Smooth muscle cell (in vitro differentiated cells): ENCODE measurements at regions not wholly inside any gene's neighbourhood (a gene's known extent, or its start where the extent isn't known, plus 50 kb on each side); places are given as distances from the start of the nearest gene placed in this dataset.

Experiments used
- DNase-seq: peaks from one replicate; lab custom pipeline; 2025; ENCODE audit not compliant: unreplicated experiment; lab: John Stamatoyannopoulos, UW
- H2AFZ ChIP-seq: fragments of 200-600 bp; sonication (generic); 2 replicates; pipeline ENCODE4 v1.6.0; 2016; ENCODE audit warnings: antibody characterized with exemption, low read depth, mild to moderate bottlenecking
- H3F3A ChIP-seq: fragments of 200-600 bp; sonication (generic); 2 replicates; pipeline ENCODE4 v1.6.0; 2017; ENCODE audit warnings: antibody characterized with exemption, low read depth
- H3K27ac ChIP-seq: fragments of 200-600 bp; sonication (generic); 2 replicates; pipeline ENCODE4 v1.5.1; 2016; ENCODE audit warnings: low read depth, mild to moderate bottlenecking
- H3K27me3 ChIP-seq: fragments of 200-600 bp; sonication (generic); 2 replicates; pipeline ENCODE4 v1.6.1; 2016; ENCODE audit warnings: low read depth, mild to moderate bottlenecking
- H3K36me3 ChIP-seq: fragments of 200-600 bp; sonication (generic); 2 replicates; pipeline ENCODE4 v1.5.1; 2016; ENCODE audit warnings: low read depth
- H3K4me1 ChIP-seq: fragments of 200-600 bp; sonication (generic); 2 replicates; pipeline ENCODE4 v1.5.1; 2016; ENCODE audit warnings: low read depth
- H3K4me2 ChIP-seq: fragments of 200-600 bp; sonication (generic); 2 replicates; pipeline ENCODE4 v1.6.0; 2016; ENCODE audit warnings: mild to moderate bottlenecking
- H3K4me3 ChIP-seq: fragments of 200-600 bp; sonication (generic); 2 replicates; pipeline ENCODE4 v1.5.1; 2016; ENCODE audit warnings: mild to moderate bottlenecking
- H3K79me2 ChIP-seq: fragments of 200-600 bp; sonication (generic); 2 replicates; pipeline ENCODE4 v1.6.0; 2016; ENCODE audit warnings: low read depth, mild to moderate bottlenecking
- H3K9ac ChIP-seq: fragments of 200-600 bp; sonication (generic); 2 replicates; pipeline ENCODE4 v1.6.0; 2016; ENCODE audit warnings: low read depth
- H3K9me3 ChIP-seq: fragments of 200-600 bp; sonication (generic); replicated peaks from 2 replicates; pipeline ENCODE4 v1.5.1; 2016; ENCODE audit warnings: low read depth
- H4K20me1 ChIP-seq: fragments of 200-600 bp; sonication (generic); 2 replicates; pipeline ENCODE4 v1.6.0; 2016; ENCODE audit warnings: low read depth
- WGBS: methylation state at CpG from one replicate; pipeline ENCODE4 v1.1.7; 2016; ENCODE audit warnings: low lambda C conversion rate; 5-methylcytosine and 5-hydroxymethylcytosine counted together
- TF ChIP-seq, protein P1 (sequence below): fragments of 200-600 bp; sonication (generic); IDR thresholded peaks from 2 replicates; pipeline ENCODE4 v1.5.1; 2017; ENCODE audit warnings: borderline replicate concordance, mild to moderate bottlenecking, antibody characterized with exemption; ENCODE audit not compliant: insufficient read depth, poor library complexity, severe bottlenecking

DNA sequence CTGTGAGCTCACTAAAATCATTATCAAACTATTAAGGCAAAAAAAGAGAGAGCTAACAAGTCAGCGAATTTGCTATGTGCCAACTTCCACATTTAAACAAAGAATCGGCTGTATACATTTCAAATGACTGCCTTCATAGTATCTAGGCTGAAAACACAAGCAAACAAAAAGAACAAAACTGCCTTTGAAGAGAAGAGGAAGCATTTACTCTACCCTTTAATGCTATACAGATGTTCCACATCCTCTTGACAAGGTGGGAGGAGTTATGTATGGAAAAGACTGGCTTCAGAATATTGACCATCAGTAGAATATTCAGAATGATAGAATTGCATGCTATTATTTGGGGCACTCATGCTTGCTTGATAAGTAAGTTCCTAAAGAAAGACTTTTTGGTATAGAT, 741.7 kb downstream of the PLCL1 start:
- H3K4me1 ChIP-seq: no peaks in the 10 kb centered on the region
- no peak for DNase-seq
- H3K4me3 ChIP-seq: no peak overlapping the region
- no peaks in the 10 kb centered on the region for H4K20me1 ChIP-seq
- no peak overlapping the region for H3K4me2 ChIP-seq
- H3K9ac ChIP-seq: no peak overlapping the region
- H2AFZ ChIP-seq: no peak overlapping the region
- H3K9me3 ChIP-seq: no peaks in the 10 kb centered on the region
- no peaks in the 10 kb centered on the region for H3K79me2 ChIP-seq
- no peak overlapping the region for H3K27ac ChIP-seq
- H3K36me3 ChIP-seq: no peaks in the 10 kb centered on the region
- H3K27me3 ChIP-seq: no peaks in the 10 kb centered on the region
- H3F3A ChIP-seq: no peaks in the 10 kb centered on the region
- WGBS: 57% methylated on average over 2 of the region's 2 CpGs
- TF ChIP-seq, protein P1, sequence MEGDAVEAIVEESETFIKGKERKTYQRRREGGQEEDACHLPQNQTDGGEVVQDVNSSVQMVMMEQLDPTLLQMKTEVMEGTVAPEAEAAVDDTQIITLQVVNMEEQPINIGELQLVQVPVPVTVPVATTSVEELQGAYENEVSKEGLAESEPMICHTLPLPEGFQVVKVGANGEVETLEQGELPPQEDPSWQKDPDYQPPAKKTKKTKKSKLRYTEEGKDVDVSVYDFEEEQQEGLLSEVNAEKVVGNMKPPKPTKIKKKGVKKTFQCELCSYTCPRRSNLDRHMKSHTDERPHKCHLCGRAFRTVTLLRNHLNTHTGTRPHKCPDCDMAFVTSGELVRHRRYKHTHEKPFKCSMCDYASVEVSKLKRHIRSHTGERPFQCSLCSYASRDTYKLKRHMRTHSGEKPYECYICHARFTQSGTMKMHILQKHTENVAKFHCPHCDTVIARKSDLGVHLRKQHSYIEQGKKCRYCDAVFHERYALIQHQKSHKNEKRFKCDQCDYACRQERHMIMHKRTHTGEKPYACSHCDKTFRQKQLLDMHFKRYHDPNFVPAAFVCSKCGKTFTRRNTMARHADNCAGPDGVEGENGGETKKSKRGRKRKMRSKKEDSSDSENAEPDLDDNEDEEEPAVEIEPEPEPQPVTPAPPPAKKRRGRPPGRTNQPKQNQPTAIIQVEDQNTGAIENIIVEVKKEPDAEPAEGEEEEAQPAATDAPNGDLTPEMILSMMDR: no peak

DNA sequence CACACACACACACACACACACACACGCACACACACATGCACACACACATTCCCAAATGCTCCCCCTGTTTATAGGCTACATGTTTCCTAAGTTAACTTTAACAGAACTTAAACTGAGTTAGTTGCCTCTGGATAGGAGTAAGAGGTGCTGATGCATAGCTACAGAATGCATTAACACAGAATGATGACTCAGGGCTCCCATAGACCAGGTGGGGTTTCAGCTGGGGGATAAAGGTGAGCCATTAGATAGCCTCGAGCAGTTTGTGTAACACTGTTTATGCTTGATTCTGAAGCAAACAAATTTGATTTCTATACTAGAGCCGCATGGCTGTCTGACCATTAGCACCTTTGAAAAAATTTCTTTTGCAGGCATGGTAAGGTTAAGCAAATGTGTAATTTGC, 741.0 kb downstream of the PLCL1 start:
- Histone ChIP-seq H3K9ac (no peak overlapping the region), H3K36me3 (no peaks in the 10 kb centered on the region), H3K79me2 (no peaks in the 10 kb centered on the region), H3K4me2 (no peak overlapping the region), H2AFZ (no peak overlapping the region), H3F3A (no peaks in the 10 kb centered on the region), H3K9me3 (no peaks in the 10 kb centered on the region), H3K4me1 (no peaks in the 10 kb centered on the region), H4K20me1 (no peaks in the 10 kb centered on the region), H3K4me3 (no peak overlapping the region), H3K27me3 (no peaks in the 10 kb centered on the region), H3K27ac (no peak overlapping the region)
- TF ChIP-seq, protein P1: no peak
- 76% methylated on average over 3 of the region's 3 CpGs for WGBS
- DNase-seq: no peak

DNA sequence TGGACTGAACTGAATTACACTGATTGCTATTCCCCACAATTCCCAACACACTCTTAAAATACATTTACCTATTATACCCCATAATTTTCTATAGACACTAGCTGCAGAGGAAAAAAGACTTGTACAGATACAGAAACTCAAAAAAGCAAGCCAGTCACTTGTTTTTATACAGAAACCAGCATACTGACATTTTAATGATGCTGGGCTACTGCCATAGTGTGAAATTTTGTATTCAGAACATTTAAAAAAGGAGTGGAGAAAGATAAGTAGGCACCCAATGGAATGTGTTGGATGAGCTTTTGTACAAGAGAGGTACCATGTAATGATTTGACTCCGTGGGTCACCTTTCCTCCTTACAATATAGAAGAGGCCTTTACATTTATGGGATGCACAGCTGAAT, 740.1 kb downstream of the PLCL1 start:
- Histone ChIP-seq H3K9me3 (no peaks in the 10 kb centered on the region), H3K4me1 (no peaks in the 10 kb centered on the region), H3K79me2 (no peaks in the 10 kb centered on the region), H3K27ac (no peak overlapping the region), H3K36me3 (no peaks in the 10 kb centered on the region), H3F3A (no peaks in the 10 kb centered on the region), H3K27me3 (no peaks in the 10 kb centered on the region), H3K4me3 (no peak overlapping the region), H2AFZ (no peak overlapping the region), H3K4me2 (no peak overlapping the region), H4K20me1 (no peaks in the 10 kb centered on the region), H3K9ac (no peak overlapping the region)
- TF ChIP-seq, protein P1: no peak
- 85% methylated on average over 1 of the region's 1 CpG for WGBS
- no peak for DNase-seq

DNA sequence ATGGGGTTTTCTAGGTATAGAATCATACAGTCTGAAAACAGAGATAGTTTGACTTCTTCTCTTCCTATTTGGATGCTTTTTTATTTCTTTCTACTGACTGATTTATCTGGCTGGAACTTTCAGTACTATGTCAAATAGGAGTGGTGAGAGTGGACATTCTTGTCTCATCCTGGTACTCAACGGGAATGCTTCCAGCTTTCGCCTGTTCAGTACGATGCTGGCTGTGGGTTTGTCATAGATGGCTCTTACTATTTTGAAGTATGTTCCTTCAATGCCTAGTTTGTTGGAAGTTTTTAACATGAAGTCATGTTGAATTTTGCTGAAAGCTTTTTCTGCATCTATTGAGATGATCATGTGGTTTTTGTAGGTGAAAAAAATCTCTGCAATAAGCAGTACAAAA, 730.4 kb downstream of the PLCL1 start:
- 90% methylated on average over 3 of the region's 3 CpGs for WGBS
- H4K20me1 ChIP-seq: no peaks in the 10 kb centered on the region
- TF ChIP-seq, protein P1: no peak
- no peaks in the 10 kb centered on the region for H3F3A ChIP-seq
- H3K4me1 ChIP-seq: no peaks in the 10 kb centered on the region
- H3K27ac ChIP-seq: no peak overlapping the region
- H2AFZ ChIP-seq: no peak overlapping the region
- H3K36me3 ChIP-seq: no peaks in the 10 kb centered on the region
- no peaks in the 10 kb centered on the region for H3K27me3 ChIP-seq
- H3K9me3 ChIP-seq: no peaks in the 10 kb centered on the region
- H3K9ac ChIP-seq: no peak overlapping the region
- no peak overlapping the region for H3K4me2 ChIP-seq
- no peak for DNase-seq
- H3K79me2 ChIP-seq: no peaks in the 10 kb centered on the region
- no peak overlapping the region for H3K4me3 ChIP-seq
